ENCODE measurements at regions not wholly inside any gene's neighbourhood (a gene's known extent, or its start where the extent isn't known, plus 50 kb on each side); places are given as distances from the start of the nearest gene placed in this dataset.
A peak's percentile ranks its signal among the peaks of the same experiment; 100 is the strongest.
"Not testable (repeated sequence)": the region's sequence is repeated elsewhere in the genome, so short reads cannot be mapped to it uniquely, and the experiment has no call there.

GRCh38 chr15:31177951-31178350 is 76.4 kb upstream of the TRPM1 start:
- no peak for DNase-seq (ENCODE audit: extremely low read depth in 1 of 2, low read depth in 1 of 2)

GRCh38 chr15:31178705-31179104 is 77.2 kb upstream of the TRPM1 start:
- no peak for DNase-seq (ENCODE audit: extremely low read depth in 1 of 2, low read depth in 1 of 2)

- no peak for DNase-seq (ENCODE audit: extremely low read depth in 1 of 2, low read depth in 1 of 2)
Measured at GRCh38 chr15:31179693-31180092, 78.2 kb upstream of the TRPM1 start.

GRCh38 chr15:31193291-31193690 is 91.8 kb upstream of the TRPM1 start:
- no peak for DNase-seq (ENCODE audit: extremely low read depth in 1 of 2, low read depth in 1 of 2)

- DNase-seq (ENCODE audit: extremely low read depth in 1 of 2, low read depth in 1 of 2), result no peak
Measured at GRCh38 chr15:31195871-31196270, 94.3 kb upstream of the TRPM1 start.

GRCh38 chr15:31197497-31198414 is 96.2 kb upstream of the TRPM1 start:
- DNase-seq (ENCODE audit: extremely low read depth in 1 of 2, low read depth in 1 of 2), result peak in 1 of 2 donors; percentile 41

- DNase-seq (ENCODE audit: extremely low read depth in 1 of 2, low read depth in 1 of 2), result peak in 1 of 2 donors; percentile 42
Measured at GRCh38 chr15:31200735-31201151, 99.2 kb upstream of the TRPM1 start.

GRCh38 chr15:31202953-31203352 is 101.4 kb upstream of the TRPM1 start:
- no peak for DNase-seq (ENCODE audit: extremely low read depth in 1 of 2, low read depth in 1 of 2)

GRCh38 chr15:31203999-31204398 is 102.5 kb upstream of the TRPM1 start:
- DNase-seq (ENCODE audit: extremely low read depth in 1 of 2, low read depth in 1 of 2), result no peak

- DNase-seq (ENCODE audit: extremely low read depth in 1 of 2, low read depth in 1 of 2), result no peak
Measured at GRCh38 chr15:31206386-31207181, 105.1 kb upstream of the TRPM1 start.

- DNase-seq (ENCODE audit: extremely low read depth in 1 of 2, low read depth in 1 of 2), result no peak
Measured at GRCh38 chr15:31207246-31207645, 105.7 kb upstream of the TRPM1 start.

GRCh38 chr15:31207861-31208260 is 106.3 kb upstream of the TRPM1 start:
- not testable (repeated sequence) for DNase-seq (ENCODE audit: extremely low read depth in 1 of 2, low read depth in 1 of 2)

GRCh38 chr15:31208817-31209216 is 107.3 kb upstream of the TRPM1 start:
- no peak for DNase-seq (ENCODE audit: extremely low read depth in 1 of 2, low read depth in 1 of 2)

- DNase-seq (ENCODE audit: extremely low read depth in 1 of 2, low read depth in 1 of 2), result no peak
Measured at GRCh38 chr15:31211353-31211752, 109.8 kb upstream of the TRPM1 start.

GRCh38 chr15:31212326-31213080 is 111.0 kb upstream of the TRPM1 start:
- DNase-seq (ENCODE audit: extremely low read depth in 1 of 2, low read depth in 1 of 2), result no peak

- no peak for DNase-seq (ENCODE audit: extremely low read depth in 1 of 2, low read depth in 1 of 2)
Measured at GRCh38 chr15:31214158-31214863, 112.3 kb upstream of the KLF13 start.

GRCh38 chr15:31214864-31215489 is 111.7 kb upstream of the KLF13 start:
- DNase-seq (ENCODE audit: extremely low read depth in 1 of 2, low read depth in 1 of 2), result no peak

GRCh38 chr15:31215490-31216214 is 111.0 kb upstream of the KLF13 start:
- DNase-seq (ENCODE audit: extremely low read depth in 1 of 2, low read depth in 1 of 2), result peak; percentile 55 to 80

GRCh38 chr15:31216215-31216911 is 110.3 kb upstream of the KLF13 start:
- DNase-seq (ENCODE audit: extremely low read depth in 1 of 2, low read depth in 1 of 2), result peak in 1 of 2 donors; percentile 22

Measured in activated CD8-positive, alpha-beta memory T cell treated with anti-CD3 and anti-CD28 coated beads for 1 hour (primary cell).